Coronary artery (tissue), 2 donors: ENCODE measurements at regions not wholly inside any gene's neighbourhood (a gene's known extent, or its start where the extent isn't known, plus 50 kb on each side); places are given as distances from the start of the nearest gene placed in this dataset.

ENCODE experiments used
- DNase-seq: peaks from one replicate; pipeline ENCODE4 v3.0.0-alpha.2; 2017; ENCODE audit warnings: low spot score
- H3K27ac ChIP-seq, 2 donors: fragments of 200-600 bp; sonication (generic); one replicate each; pipeline ENCODE4 v1.5.1; 2016 to 2019
- H3K4me3 ChIP-seq: fragments of 200-600 bp; sonication (generic); 2 replicates; pipeline ENCODE4 v1.5.1; 2016; ENCODE audit warnings: mild to moderate bottlenecking, moderate library complexity
- TF ChIP-seq, protein P1 (sequence below): fragments of 200-600 bp; sonication (generic); IDR thresholded peaks from one replicate; pipeline ENCODE4 v1.5.1; 2019; ENCODE audit warnings: antibody characterized with exemption

DNA sequence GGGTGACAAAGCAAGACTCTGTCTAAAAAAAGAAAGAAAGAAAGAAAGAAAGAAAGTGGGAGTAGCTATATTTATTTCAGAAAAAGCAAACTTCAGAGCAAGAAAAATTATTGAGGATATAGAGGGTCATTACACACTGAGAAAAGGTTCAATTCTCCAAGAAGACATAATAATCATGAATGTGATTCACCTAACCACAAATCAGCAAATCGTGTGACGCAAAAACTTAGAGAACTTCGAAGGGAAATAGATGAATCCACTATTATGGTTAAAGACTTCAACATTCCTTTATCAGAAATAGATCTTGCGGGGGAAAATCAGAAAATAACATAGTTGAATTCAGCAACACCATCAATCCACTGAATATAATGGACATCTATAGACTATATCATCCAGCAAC lies 219.3 kb upstream of the LDB2 start:
- Histone ChIP-seq H3K27ac (no peak overlapping the region), H3K4me3 (no peak overlapping the region)
- TF ChIP-seq, protein P1, sequence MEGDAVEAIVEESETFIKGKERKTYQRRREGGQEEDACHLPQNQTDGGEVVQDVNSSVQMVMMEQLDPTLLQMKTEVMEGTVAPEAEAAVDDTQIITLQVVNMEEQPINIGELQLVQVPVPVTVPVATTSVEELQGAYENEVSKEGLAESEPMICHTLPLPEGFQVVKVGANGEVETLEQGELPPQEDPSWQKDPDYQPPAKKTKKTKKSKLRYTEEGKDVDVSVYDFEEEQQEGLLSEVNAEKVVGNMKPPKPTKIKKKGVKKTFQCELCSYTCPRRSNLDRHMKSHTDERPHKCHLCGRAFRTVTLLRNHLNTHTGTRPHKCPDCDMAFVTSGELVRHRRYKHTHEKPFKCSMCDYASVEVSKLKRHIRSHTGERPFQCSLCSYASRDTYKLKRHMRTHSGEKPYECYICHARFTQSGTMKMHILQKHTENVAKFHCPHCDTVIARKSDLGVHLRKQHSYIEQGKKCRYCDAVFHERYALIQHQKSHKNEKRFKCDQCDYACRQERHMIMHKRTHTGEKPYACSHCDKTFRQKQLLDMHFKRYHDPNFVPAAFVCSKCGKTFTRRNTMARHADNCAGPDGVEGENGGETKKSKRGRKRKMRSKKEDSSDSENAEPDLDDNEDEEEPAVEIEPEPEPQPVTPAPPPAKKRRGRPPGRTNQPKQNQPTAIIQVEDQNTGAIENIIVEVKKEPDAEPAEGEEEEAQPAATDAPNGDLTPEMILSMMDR, result no peak
- no peak for DNase-seq

DNA sequence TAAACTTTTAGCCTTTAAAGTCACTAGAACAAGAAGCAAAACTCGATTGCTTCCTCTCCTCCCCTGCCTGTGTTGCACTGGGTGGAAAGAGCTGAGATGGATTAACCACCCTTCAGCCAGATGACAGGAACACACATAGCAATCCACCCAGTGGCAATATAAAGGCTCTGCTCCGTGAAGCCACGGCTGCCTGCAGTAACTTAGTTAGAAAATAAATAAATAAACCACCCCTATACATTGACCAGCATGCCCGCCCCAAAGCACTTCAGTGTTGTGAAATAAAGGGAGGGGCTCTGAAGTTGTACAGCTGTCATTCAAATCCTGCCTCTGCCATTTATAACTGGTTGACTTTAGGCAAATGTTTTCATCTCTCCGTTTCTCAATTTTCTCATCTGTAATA lies 217.1 kb upstream of the LDB2 start:
- Histone ChIP-seq H3K27ac (no peak overlapping the region), H3K4me3 (no peak overlapping the region)
- TF ChIP-seq, protein P1, result no peak
- no peak for DNase-seq

DNA sequence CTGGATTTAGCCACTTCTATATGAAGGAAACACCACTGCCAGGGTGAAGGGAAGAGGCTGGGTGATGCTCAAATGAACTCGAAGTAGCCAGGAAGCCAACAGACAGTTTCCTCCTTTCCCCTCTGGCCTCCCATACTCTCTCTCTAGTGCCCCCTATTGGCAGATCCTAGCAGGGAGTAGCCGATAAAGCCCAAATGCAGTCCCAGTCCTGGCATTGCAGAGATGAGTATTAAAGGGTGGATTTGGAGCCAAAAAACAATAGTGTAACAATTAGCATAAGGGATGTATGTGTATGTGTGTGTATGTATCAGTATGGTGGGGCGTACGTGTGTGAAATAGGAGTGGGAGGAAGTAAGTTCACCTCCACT lies 213.8 kb upstream of the LDB2 start:
- TF ChIP-seq, protein P1, result no peak
- no peak for DNase-seq
- no peak overlapping the region for H3K4me3 ChIP-seq
- H3K27ac ChIP-seq, result no peak overlapping the region

DNA sequence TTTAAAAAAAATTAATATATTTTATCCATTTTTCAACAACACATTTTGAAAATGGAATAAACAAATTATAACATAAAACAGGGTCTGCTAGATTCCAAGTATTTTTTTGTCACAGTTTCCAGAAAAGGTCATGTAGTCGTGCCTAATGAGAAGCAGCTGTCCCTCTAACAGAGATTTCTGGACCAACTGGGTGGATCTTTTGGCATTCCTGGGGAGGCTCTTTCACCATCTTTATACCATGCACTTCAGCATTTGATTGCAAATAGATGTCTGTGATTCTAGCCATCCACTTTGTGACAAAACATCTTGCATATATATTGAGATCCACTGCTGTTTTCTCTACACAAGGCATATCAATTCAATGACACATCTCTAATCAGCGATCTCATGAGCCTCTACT lies 210.7 kb upstream of the LDB2 start:
- TF ChIP-seq, protein P1, result no peak
- no peak overlapping the region for H3K27ac ChIP-seq
- no peak for DNase-seq
- H3K4me3 ChIP-seq, result no peak overlapping the region

DNA sequence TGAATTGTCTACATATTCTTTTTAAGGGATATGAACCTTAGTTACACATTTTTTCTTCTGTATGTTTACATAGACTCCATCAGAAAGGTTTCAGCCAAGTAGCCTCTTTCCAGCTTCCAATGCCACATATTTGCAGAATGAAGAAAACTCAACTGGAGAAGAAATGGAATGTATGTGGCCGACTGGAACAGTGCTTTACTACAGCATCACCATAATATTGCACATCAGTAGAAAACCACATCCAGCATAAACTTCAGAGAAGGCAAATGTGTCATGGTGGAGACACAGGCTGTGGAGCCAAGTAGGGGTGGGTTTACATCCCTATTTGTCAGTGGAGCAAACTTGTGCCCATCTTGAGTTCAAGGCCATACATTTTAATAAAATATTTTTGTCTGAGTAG lies 204.8 kb upstream of the LDB2 start:
- TF ChIP-seq, protein P1, result no peak
- no peak for DNase-seq
- no peak overlapping the region for H3K4me3 ChIP-seq
- H3K27ac ChIP-seq, result no peak overlapping the region

DNA sequence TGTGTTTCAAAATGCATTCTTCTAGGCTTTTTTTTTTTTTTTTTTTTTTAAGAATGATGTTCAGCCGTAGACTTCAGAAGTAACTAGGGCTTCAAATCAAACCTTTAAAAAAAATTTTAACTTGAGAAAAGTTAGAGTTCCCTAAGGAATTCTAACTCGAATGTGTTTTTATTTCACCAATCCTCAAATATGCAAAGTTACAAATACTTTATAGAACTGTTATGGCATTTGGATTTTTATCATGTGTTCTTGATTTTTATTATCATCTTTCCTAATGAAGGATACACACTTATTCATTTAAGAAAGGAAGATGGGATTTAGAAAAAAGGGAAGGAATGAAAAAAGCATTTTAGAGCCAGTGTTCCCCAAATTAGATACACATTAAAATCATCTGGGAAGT lies 200.6 kb upstream of the LDB2 start:
- no peak for DNase-seq
- no peak overlapping the region for H3K27ac ChIP-seq
- TF ChIP-seq, protein P1, result no peak

DNA sequence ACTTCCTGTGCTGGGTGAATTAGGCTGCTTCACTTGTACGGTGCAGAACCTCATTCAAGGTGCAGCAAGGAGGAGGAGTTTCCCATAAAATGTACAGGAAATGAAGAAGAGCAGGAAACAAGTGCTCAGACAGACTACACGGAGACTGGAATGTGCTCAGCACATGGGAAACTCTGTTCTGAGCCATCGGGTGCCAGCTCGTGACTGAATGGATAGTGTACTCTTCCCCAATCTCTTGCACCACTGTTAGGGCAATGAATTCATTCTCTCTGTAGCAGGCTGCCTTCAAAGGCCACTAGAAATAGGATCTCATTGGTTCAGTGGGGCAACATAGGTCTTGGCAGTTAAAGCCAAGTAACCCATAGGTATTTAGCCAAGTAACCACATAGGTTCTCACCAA lies 200.0 kb upstream of the LDB2 start:
- no peak for DNase-seq
- TF ChIP-seq, protein P1, result no peak
- Histone ChIP-seq H3K27ac (no peak overlapping the region), H3K4me3 (no peak overlapping the region)

More for the DNA sequence above, 200.6 kb upstream of the LDB2 start:
- no peak overlapping the region for H3K4me3 ChIP-seq
